ENCODE measurements at regions not wholly inside any gene's neighbourhood (a gene's known extent, or its start where the extent isn't known, plus 50 kb on each side); places are given as distances from the start of the nearest gene placed in this dataset.

GRCh38 chr21:27796106-27796505, 829.2 kb upstream of the ADAMTS5 start (continued):
- TF ChIP-seq, protein P1, sequence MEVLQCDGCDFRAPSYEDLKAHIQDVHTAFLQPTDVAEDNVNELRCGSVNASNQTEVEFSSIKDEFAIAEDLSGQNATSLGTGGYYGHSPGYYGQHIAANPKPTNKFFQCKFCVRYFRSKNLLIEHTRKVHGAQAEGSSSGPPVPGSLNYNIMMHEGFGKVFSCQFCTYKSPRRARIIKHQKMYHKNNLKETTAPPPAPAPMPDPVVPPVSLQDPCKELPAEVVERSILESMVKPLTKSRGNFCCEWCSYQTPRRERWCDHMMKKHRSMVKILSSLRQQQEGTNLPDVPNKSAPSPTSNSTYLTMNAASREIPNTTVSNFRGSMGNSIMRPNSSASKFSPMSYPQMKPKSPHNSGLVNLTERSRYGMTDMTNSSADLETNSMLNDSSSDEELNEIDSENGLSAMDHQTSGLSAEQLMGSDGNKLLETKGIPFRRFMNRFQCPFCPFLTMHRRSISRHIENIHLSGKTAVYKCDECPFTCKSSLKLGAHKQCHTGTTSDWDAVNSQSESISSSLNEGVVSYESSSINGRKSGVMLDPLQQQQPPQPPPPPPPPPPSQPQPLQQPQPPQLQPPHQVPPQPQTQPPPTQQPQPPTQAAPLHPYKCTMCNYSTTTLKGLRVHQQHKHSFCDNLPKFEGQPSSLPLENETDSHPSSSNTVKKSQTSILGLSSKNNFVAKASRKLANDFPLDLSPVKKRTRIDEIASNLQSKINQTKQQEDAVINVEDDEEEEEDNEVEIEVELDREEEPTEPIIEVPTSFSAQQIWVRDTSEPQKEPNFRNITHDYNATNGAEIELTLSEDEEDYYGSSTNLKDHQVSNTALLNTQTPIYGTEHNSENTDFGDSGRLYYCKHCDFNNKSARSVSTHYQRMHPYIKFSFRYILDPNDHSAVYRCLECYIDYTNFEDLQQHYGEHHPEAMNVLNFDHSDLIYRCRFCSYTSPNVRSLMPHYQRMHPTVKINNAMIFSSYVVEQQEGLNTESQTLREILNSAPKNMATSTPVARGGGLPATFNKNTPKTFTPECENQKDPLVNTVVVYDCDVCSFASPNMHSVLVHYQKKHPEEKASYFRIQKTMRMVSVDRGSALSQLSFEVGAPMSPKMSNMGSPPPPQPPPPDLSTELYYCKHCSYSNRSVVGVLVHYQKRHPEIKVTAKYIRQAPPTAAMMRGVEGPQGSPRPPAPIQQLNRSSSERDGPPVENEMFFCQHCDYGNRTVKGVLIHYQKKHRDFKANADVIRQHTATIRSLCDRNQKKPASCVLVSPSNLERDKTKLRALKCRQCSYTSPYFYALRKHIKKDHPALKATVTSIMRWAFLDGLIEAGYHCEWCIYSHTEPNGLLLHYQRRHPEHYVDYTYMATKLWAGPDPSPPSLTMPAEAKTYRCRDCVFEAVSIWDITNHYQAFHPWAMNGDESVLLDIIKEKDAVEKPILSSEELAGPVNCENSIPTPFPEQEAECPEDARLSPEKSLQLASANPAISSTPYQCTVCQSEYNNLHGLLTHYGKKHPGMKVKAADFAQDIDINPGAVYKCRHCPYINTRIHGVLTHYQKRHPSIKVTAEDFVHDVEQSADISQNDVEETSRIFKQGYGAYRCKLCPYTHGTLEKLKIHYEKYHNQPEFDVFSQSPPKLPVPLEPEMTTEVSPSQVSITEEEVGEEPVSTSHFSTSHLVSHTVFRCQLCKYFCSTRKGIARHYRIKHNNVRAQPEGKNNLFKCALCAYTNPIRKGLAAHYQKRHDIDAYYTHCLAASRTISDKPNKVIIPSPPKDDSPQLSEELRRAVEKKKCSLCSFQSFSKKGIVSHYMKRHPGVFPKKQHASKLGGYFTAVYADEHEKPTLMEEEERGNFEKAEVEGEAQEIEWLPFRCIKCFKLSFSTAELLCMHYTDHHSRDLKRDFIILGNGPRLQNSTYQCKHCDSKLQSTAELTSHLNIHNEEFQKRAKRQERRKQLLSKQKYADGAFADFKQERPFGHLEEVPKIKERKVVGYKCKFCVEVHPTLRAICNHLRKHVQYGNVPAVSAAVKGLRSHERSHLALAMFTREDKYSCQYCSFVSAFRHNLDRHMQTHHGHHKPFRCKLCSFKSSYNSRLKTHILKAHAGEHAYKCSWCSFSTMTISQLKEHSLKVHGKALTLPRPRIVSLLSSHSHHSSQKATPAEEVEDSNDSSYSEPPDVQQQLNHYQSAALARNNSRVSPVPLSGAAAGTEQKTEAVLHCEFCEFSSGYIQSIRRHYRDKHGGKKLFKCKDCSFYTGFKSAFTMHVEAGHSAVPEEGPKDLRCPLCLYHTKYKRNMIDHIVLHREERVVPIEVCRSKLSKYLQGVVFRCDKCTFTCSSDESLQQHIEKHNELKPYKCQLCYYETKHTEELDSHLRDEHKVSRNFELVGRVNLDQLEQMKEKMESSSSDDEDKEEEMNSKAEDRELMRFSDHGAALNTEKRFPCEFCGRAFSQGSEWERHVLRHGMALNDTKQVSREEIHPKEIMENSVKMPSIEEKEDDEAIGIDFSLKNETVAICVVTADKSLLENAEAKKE (CRISPR knock-in tag; IDR thresholded peaks at IDR 0.05) = no peak
- TF ChIP-seq POLR2AphosphoS5 (IDR thresholded peaks at IDR 0.05; ENCODE audit: low read depth) = no peak
- TF ChIP-seq NANOG (IDR thresholded peaks at IDR 0.05; ENCODE audit: borderline replicate concordance) = no peak
- TF ChIP-seq CREB1 (CRISPR knock-in tag; IDR thresholded peaks at IDR 0.05; ENCODE audit: low read depth) = no peak

DNA sequence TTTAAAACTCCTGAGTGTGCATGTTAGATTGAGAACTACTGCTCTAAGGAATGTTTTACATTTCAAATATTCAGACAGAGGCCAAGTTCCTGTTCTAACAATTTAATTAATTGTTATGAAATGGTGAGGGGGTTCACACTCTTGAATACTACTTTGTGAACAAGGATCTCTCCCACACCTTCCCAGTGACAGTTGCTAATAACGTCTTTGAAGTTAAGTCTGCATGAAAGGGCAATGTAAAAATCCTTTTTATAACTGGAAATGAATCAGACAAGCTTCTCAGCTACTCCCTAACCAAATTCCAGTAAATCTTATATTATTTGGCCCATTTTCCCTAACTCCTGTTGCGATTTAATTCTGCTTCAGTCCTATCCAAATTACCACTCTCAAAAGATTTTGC, 828.5 kb upstream of the ADAMTS5 start:
- H3K27me3 Mint-ChIP-seq (ENCODE audit: insufficient read depth, low read depth, poor library complexity) = peaks cover 4% of the 10 kb centered on the region
- peaks cover 12% of the 10 kb centered on the region; the same call in 2 of the 3 replicates for H3K4me1 Mint-ChIP-seq
- H3F3A ChIP-seq (replicated peaks; ENCODE audit: low read depth) = no peaks in the 10 kb centered on the region
- peaks cover 12% of the 10 kb centered on the region for H3K4me1 ChIP-seq (ENCODE audit: insufficient read depth)
- H3K27me3 ChIP-seq (ENCODE audit: insufficient read depth) = no peaks in the 10 kb centered on the region
- H3K27ac Mint-ChIP-seq = no peak overlapping the region
- H3K4me3 Mint-ChIP-seq = no peak overlapping the region
- no peak overlapping the region for H2AFZ ChIP-seq
- 0 out of 2 replicates have a peak overlapping the region, but pooled peaks have one; percentile 21 for H3K4me2 ChIP-seq
- ATAC-seq (no peak), DNase-seq (ENCODE audit: low spot score) (no peak)
- H3K36me3 ChIP-seq (ENCODE audit: insufficient read depth) = no peaks in the 10 kb centered on the region
- no peaks in the 10 kb centered on the region for H3K9me3 Mint-ChIP-seq
- no peaks in the 10 kb centered on the region for H3K36me3 Mint-ChIP-seq (ENCODE audit: low read depth)
- H4K20me1 ChIP-seq (replicated peaks; ENCODE audit: insufficient read depth) = no peaks in the 10 kb centered on the region
- no peaks in the 10 kb centered on the region for H3K9me2 ChIP-seq (ENCODE audit: insufficient read depth)
- no peaks in the 10 kb centered on the region for H3K79me2 ChIP-seq (replicated peaks; ENCODE audit: insufficient read depth)
- no peak overlapping the region for H3K4me3 ChIP-seq
- no peak overlapping the region for H3K27ac ChIP-seq (ENCODE audit: low read depth)
- TF ChIP-seq EZH2 (IDR thresholded peaks at IDR 0.05; ENCODE audit: low read depth, unreplicated experiment) = no peak
- no peak for TF ChIP-seq ZNF114 (CRISPR knock-in tag; IDR thresholded peaks at IDR 0.05)
- TF ChIP-seq CTCF (conservative IDR thresholded peaks at IDR 0.05; ENCODE audit: low read depth in 2 of 2) = no peak
- no peak for TF ChIP-seq JUNB (IDR thresholded peaks at IDR 0.05; ENCODE audit: unreplicated experiment)
- no peak for TF ChIP-seq POLR2AphosphoS5 (IDR thresholded peaks at IDR 0.05; ENCODE audit: low read depth)
- TF ChIP-seq CREB1 (CRISPR knock-in tag; IDR thresholded peaks at IDR 0.05; ENCODE audit: low read depth) = no peak
- TF ChIP-seq, protein P1 (CRISPR knock-in tag; IDR thresholded peaks at IDR 0.05) = no peak

Data from GM23338 (cell line).